ENCODE measurements at regions not wholly inside any gene's neighbourhood (a gene's known extent, or its start where the extent isn't known, plus 50 kb on each side); places are given as distances from the start of the nearest gene placed in this dataset.

GRCh38 chr12:60259225-60259624 lies 663.4 kb downstream of the SLC16A7 start:
- DNase-seq, result no peak

- no peak for DNase-seq
Measured at GRCh38 chr12:60262378-60262777, 666.5 kb downstream of the SLC16A7 start.

GRCh38 chr12:60263161-60263560 lies 667.3 kb downstream of the SLC16A7 start:
- DNase-seq, result no peak

GRCh38 chr12:60263836-60264493 lies 668.1 kb downstream of the SLC16A7 start:
- DNase-seq, result no peak

GRCh38 chr12:60265741-60266140 lies 669.9 kb downstream of the SLC16A7 start:
- no peak for DNase-seq

GRCh38 chr12:60266381-60266852 lies 670.6 kb downstream of the SLC16A7 start:
- DNase-seq, result no peak

- no peak for DNase-seq
Measured at GRCh38 chr12:60269611-60270269, 673.9 kb downstream of the SLC16A7 start.

GRCh38 chr12:60271816-60272215 lies 676.0 kb downstream of the SLC16A7 start:
- no peak for DNase-seq

GRCh38 chr12:60278209-60278608 lies 682.4 kb downstream of the SLC16A7 start:
- no peak for DNase-seq

GRCh38 chr12:60279221-60279620 lies 683.4 kb downstream of the SLC16A7 start:
- no peak for DNase-seq

- no peak for DNase-seq
Measured at GRCh38 chr12:60281522-60281921, 685.7 kb downstream of the SLC16A7 start.

- no peak for DNase-seq
Measured at GRCh38 chr12:60290532-60290931, 694.7 kb downstream of the SLC16A7 start.

GRCh38 chr12:60308366-60308991 lies 712.6 kb downstream of the SLC16A7 start:
- no peak for DNase-seq

GRCh38 chr12:60311940-60312339 lies 716.1 kb downstream of the SLC16A7 start:
- no peak for DNase-seq

- DNase-seq, result no peak
Measured at GRCh38 chr12:60317361-60317760, 721.5 kb downstream of the SLC16A7 start.

GRCh38 chr12:60324746-60325145 lies 728.9 kb downstream of the SLC16A7 start:
- no peak for DNase-seq

GRCh38 chr12:60333461-60333860 lies 737.6 kb downstream of the SLC16A7 start:
- DNase-seq, result no peak

- no peak for DNase-seq
Measured at GRCh38 chr12:60335745-60336144, 739.9 kb downstream of the SLC16A7 start.

GRCh38 chr12:60337839-60338549 lies 742.2 kb downstream of the SLC16A7 start:
- no peak for DNase-seq

- no peak for DNase-seq
Measured at GRCh38 chr12:60345442-60345841, 749.6 kb downstream of the SLC16A7 start.

- DNase-seq, result no peak
Measured at GRCh38 chr12:60349232-60349978, 753.6 kb downstream of the SLC16A7 start.

- DNase-seq, result no peak
Measured at GRCh38 chr12:60387356-60387755, 791.5 kb downstream of the SLC16A7 start.

- DNase-seq, result no peak
Measured at GRCh38 chr12:60391051-60391450, 795.2 kb downstream of the SLC16A7 start.
